Calu3 (cell line): ENCODE measurements at regions not wholly inside any gene's neighbourhood (a gene's known extent, or its start where the extent isn't known, plus 50 kb on each side); places are given as distances from the start of the nearest gene placed in this dataset.

ENCODE experiments used
- BruUV-seq: library from RNA; stranded (reverse); fragments of 400-500 nt; replicated peaks from 2 replicates; lab custom pipeline; 2021; lab: Mats Ljungman, UMichigan
- CTCF ChIA-PET: fragments of 300-600 bp; sonication (Branson Sonifier 250); formaldehyde crosslinking; loops from one replicate; lab custom pipeline; 2022; ENCODE audit warnings: antibody characterized with exemption; lab: Charles Lee
- DNase-seq: peaks from one replicate; pipeline ENCODE4 v3.0.0; 2022
- H3K27ac Mint-ChIP-seq: one replicate; pipeline ENCODE4 v1.8.0; 2022; ENCODE audit warnings: mixed read lengths; ENCODE audit not compliant: unreplicated experiment
- H3K27me3 Mint-ChIP-seq: one replicate; pipeline ENCODE4 v1.8.0; 2022; ENCODE audit warnings: mixed read lengths; ENCODE audit not compliant: unreplicated experiment
- H3K36me3 Mint-ChIP-seq: one replicate; pipeline ENCODE4 v1.8.0; 2022; ENCODE audit warnings: mild to moderate bottlenecking, moderate library complexity, mixed read lengths; ENCODE audit not compliant: insufficient read depth, unreplicated experiment
- H3K4me1 Mint-ChIP-seq: one replicate; pipeline ENCODE4 v1.8.0; 2022; ENCODE audit warnings: mild to moderate bottlenecking, low read depth, mixed read lengths; ENCODE audit not compliant: unreplicated experiment
- H3K4me3 Mint-ChIP-seq: one replicate; pipeline ENCODE4 v1.8.0; 2022; ENCODE audit warnings: mild to moderate bottlenecking, low read depth, moderate library complexity, mixed read lengths; ENCODE audit not compliant: unreplicated experiment
- H3K9me3 Mint-ChIP-seq: one replicate; pipeline ENCODE4 v1.8.0; 2022; ENCODE audit warnings: low read depth, mixed read lengths; ENCODE audit not compliant: unreplicated experiment
- CTCF ChIP-seq: fragments of 200-600 bp; IDR thresholded peaks from one replicate; pipeline ENCODE4 v1.8.0; 2022; ENCODE audit warnings: antibody characterized with exemption; ENCODE audit not compliant: unreplicated experiment
- intact Hi-C: fragments of 100-400 bp; cut with micrococcal nuclease; formaldehyde crosslinking; loops from one replicate; pipeline ENCODE4 v1.10.0; 2022; ENCODE audit not compliant: unreplicated experiment

DNA sequence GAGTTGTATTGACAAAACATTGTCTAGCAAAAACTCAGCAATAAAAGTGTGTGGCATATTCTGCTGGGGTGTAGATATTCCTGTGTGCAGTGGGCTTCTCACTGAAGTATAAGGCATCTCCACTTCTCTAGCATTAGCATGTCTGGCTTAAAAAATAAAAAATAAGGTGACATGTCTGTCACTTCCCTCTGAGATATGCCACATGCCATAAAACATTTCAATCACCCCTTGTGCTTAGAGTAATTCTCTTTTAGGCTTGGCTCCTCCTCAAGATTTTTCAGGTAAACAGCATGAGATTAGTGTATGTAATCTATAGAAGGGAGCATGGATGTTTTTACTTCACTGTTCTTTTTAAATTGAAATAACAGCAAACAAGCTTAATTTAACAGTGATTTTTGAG is 194.4 kb upstream of the SNX7 start:
- no peak overlapping the region for H3K27ac Mint-ChIP-seq
- H3K27me3 Mint-ChIP-seq = no peaks in the 10 kb centered on the region
- BruUV-seq = no TSS peak
- intact Hi-C loops = loop anchor here (10.0 kb wide), 2 partner anchors 202 to 242 kb away; no protein-coding TSS in a partner anchor
- peaks cover 25% of the 10 kb centered on the region for H3K4me1 Mint-ChIP-seq
- CTCF ChIA-PET = no interaction called here
- no peaks in the 10 kb centered on the region for H3K36me3 Mint-ChIP-seq
- H3K4me3 Mint-ChIP-seq = no peak overlapping the region
- DNase-seq = no peak
- no peaks in the 10 kb centered on the region for H3K9me3 Mint-ChIP-seq
- no peak for TF ChIP-seq CTCF

- intact Hi-C loops = loop anchor here (2.0 to 10.0 kb wide), 4 partner anchors 125 to 237 kb away; no protein-coding TSS in a partner anchor
- peak overlapping the region; percentile 59 for H3K27ac Mint-ChIP-seq
- TF ChIP-seq CTCF = no peak
- no peaks in the 10 kb centered on the region for H3K36me3 Mint-ChIP-seq
- no peaks in the 10 kb centered on the region for H3K27me3 Mint-ChIP-seq
- no peak overlapping the region for H3K4me3 Mint-ChIP-seq
- DNase-seq = no peak
- peaks cover 47% of the 10 kb centered on the region for H3K4me1 Mint-ChIP-seq
- no TSS peak for BruUV-seq
- CTCF ChIA-PET = no interaction called here
- H3K9me3 Mint-ChIP-seq = peaks cover 2% of the 10 kb centered on the region
Measured at GRCh38 chr1:98461873-98462385, 199.6 kb upstream of the SNX7 start.

DNA sequence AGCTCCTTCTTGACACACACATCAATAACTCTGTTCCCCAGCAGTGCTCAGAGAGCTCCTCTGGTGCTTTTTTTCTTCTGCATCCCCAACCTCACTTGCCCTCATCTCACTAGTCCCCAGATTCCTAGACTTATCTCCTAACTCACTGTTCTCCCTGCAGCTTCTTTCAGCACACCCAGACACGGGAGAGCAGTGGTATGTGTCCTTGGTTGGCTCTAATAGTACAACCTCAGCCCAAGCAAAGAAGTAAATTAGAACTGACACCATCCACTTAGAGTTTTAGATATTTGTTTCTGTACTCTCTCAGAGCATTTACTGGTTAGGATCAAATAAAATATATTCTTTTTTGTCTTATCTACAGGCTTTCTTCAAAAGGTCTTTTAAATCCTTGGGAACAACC is 201.4 kb upstream of the SNX7 start:
- BruUV-seq = no TSS peak
- DNase-seq = peak; percentile 0
- CTCF ChIA-PET = interaction anchor here (0.6 kb wide), 1 partner anchor 11 kb away, joined by 7 read pairs; no protein-coding TSS in a partner anchor
- no peaks in the 10 kb centered on the region for H3K36me3 Mint-ChIP-seq
- H3K27ac Mint-ChIP-seq = no peak overlapping the region
- peaks cover 2% of the 10 kb centered on the region for H3K9me3 Mint-ChIP-seq
- TF ChIP-seq CTCF = no peak
- no peaks in the 10 kb centered on the region for H3K27me3 Mint-ChIP-seq
- intact Hi-C loops = loop anchor here (2.0 to 10.0 kb wide), 4 partner anchors 123 to 235 kb away; no protein-coding TSS in a partner anchor
- H3K4me1 Mint-ChIP-seq = peaks cover 37% of the 10 kb centered on the region
- H3K4me3 Mint-ChIP-seq = no peak overlapping the region

DNA sequence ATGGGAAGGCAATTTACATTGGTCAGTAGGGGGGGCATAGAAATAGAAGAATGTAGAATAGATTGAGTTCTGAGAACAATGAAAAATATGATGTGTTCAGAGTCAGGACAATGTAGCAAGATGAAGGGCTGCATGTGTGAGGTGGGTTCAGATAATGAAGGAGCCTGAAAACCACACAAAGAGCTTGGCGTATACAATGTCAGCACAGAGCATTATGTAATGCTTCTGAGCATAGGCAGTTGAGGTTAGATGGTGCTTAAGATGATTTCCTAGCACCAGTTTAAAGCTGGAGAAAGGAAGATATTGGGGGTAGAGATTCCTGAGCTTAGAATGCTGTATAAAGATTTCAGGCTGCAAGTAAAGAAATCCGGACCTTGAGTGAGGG is 202.0 kb upstream of the SNX7 start:
- Mint-ChIP-seq H3K4me1 (peaks cover 37% of the 10 kb centered on the region), H3K27ac (no peak overlapping the region)
- CTCF ChIA-PET = interaction anchor here (0.6 kb wide), 1 partner anchor 10 kb away, joined by 7 read pairs; no protein-coding TSS in a partner anchor

More for the DNA sequence above, 202.0 kb upstream of the SNX7 start:
- Mint-ChIP-seq H3K9me3 (peaks cover 2% of the 10 kb centered on the region), H3K4me3 (no peak overlapping the region), H3K36me3 (no peaks in the 10 kb centered on the region), H3K27me3 (no peaks in the 10 kb centered on the region)
- TF ChIP-seq CTCF = no peak
- no TSS peak for BruUV-seq
- intact Hi-C loops = no loop called here
- no peak for DNase-seq
